SK-N-MC (cell line): ENCODE measurements at regions not wholly inside any gene's neighbourhood (a gene's known extent, or its start where the extent isn't known, plus 50 kb on each side); places are given as distances from the start of the nearest gene placed in this dataset.

Source experiments
- DNase-seq: peaks from one replicate; pipeline ENCODE4 v3.0.0-alpha.2; 2011; ENCODE audit warnings: low read depth, low spot score
- H3K27ac ChIP-seq: fragments of 200-600 bp; sonication (generic); 2 replicates; pipeline ENCODE4 v1.5.1; 2016; ENCODE audit warnings: mixed run types
- H3K36me3 ChIP-seq: fragments of 200-600 bp; sonication (generic); 2 replicates; pipeline ENCODE4 v1.6.1; 2017; ENCODE audit warnings: antibody characterized with exemption, low read length, mixed read lengths; ENCODE audit not compliant: insufficient read depth
- H3K4me3 ChIP-seq: fragments of 200-600 bp; sonication (generic); 2 replicates; pipeline ENCODE4 v1.5.1; 2016
- H3K9ac ChIP-seq: fragments of 200-600 bp; sonication (generic); 2 replicates; pipeline ENCODE4 v1.8.0; 2017; ENCODE audit warnings: mixed run types, mixed read lengths; ENCODE audit not compliant: insufficient read length
- H3K9me3 ChIP-seq: fragments of 200-600 bp; sonication (generic); 2 replicates; pipeline ENCODE4 v1.6.1; 2017; ENCODE audit warnings: low read depth, mild to moderate bottlenecking, antibody characterized with exemption, low read length, moderate library complexity, mixed read lengths
- EZH2 ChIP-seq: fragments of 200-600 bp; sonication (generic); IDR thresholded peaks from one replicate; pipeline ENCODE4 v1.6.1; 2017; ENCODE audit warnings: antibody characterized with exemption
- FOXP2 ChIP-seq: optimal IDR thresholded peaks from 2 replicates; pipeline ENCODE3; 2011; ENCODE audit warnings: mild to moderate bottlenecking, moderate library complexity; ENCODE audit not compliant: insufficient read depth; ENCODE audit errors: extremely low read length, control extremely low read depth
- POLR2AphosphoS5 ChIP-seq: IDR thresholded peaks from 2 replicates; pipeline ENCODE4 v1.6.1; 2012; ENCODE audit warnings: mild to moderate bottlenecking, low read depth, low read length, borderline replicate concordance

GRCh38 chr4:35164063-35164462, 1080.3 kb downstream of the ARAP2 start:
- Histone ChIP-seq H3K36me3 (no peaks in the 10 kb centered on the region), H3K9ac (no peak overlapping the region), H3K9me3 (no peaks in the 10 kb centered on the region), H3K27ac (no peak overlapping the region), H3K4me3 (no peak overlapping the region)
- no peak for DNase-seq
- TF ChIP-seq EZH2, result no peak
- no peak for TF ChIP-seq FOXP2
- TF ChIP-seq POLR2AphosphoS5, result no peak

DNA sequence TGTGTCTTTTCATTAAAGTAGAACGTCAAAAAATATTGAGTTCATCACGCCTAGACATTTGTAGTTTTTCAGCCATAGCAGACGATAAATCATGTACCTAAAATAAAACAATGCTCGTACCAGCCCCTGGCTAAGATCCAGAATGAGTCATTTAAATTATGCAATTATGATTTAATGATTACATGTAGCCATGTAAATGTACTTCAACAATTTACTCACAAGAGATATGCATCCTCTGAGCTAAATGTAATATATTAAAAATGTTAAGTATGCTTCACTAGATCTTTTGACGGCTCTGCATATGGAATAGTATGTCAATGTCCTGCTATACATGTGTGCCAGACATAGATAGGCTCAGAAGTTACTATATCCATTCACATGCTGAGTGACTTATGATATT, 1077.8 kb downstream of the ARAP2 start:
- DNase-seq, result no peak
- Histone ChIP-seq H3K27ac (no peak overlapping the region), H3K9ac (no peak overlapping the region), H3K9me3 (no peaks in the 10 kb centered on the region), H3K4me3 (no peak overlapping the region), H3K36me3 (no peaks in the 10 kb centered on the region)
- TF ChIP-seq FOXP2 (no peak), EZH2 (no peak), POLR2AphosphoS5 (no peak)

DNA sequence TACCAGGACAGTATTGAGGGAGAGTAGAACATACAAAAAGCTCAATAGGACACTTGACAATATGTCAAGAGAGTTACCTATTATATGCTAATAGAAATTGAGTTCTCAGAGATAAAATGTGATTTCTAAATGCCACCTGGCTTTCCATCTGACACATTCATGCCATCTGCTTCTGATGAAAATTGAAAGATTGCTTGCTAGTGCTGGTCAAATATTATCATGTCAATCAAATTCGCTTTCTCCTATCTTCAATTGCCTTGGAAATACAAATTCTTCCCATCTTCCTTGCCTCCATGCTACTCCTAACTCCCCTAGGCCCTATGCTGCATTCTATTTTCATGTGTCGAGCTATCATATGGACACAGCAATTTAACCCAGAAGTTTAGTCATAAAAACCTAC, 1076.9 kb downstream of the ARAP2 start:
- TF ChIP-seq POLR2AphosphoS5 (no peak), EZH2 (no peak), FOXP2 (no peak)
- Histone ChIP-seq H3K9ac (no peak overlapping the region), H3K9me3 (no peaks in the 10 kb centered on the region), H3K27ac (no peak overlapping the region), H3K36me3 (no peaks in the 10 kb centered on the region), H3K4me3 (no peak overlapping the region)
- no peak for DNase-seq

DNA sequence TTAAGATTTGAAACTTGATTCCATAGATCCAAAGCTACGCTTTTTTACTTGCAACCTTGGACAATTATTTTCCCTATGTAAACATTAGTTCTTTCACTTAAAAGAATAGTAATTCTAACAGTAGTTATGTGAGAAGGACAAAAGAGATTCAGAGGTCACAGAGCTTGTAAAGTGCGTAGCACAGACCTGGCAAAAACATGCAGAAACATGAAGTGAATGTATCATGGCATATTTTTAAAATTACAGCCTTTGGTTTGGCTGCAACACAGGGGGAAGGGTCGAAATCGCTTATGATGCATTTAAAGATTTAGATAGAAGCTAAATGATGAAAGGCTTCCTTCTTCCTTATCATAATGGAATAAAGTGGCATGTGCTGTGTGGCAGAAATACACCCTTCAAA, 1068.8 kb downstream of the ARAP2 start:
- Histone ChIP-seq H3K27ac (no peak overlapping the region), H3K9ac (no peak overlapping the region), H3K36me3 (no peaks in the 10 kb centered on the region), H3K4me3 (no peak overlapping the region), H3K9me3 (no peaks in the 10 kb centered on the region)
- no peak for DNase-seq
- TF ChIP-seq POLR2AphosphoS5 (no peak), EZH2 (no peak), FOXP2 (no peak)

GRCh38 chr4:35175894-35176293, 1068.4 kb downstream of the ARAP2 start:
- TF ChIP-seq POLR2AphosphoS5, result no peak
- TF ChIP-seq FOXP2, result no peak
- TF ChIP-seq EZH2, result no peak
- no peak overlapping the region for H3K9ac ChIP-seq
- H3K36me3 ChIP-seq, result no peaks in the 10 kb centered on the region
- no peaks in the 10 kb centered on the region for H3K9me3 ChIP-seq
- no peak overlapping the region for H3K4me3 ChIP-seq
- no peak for DNase-seq
- H3K27ac ChIP-seq, result no peak overlapping the region

DNA sequence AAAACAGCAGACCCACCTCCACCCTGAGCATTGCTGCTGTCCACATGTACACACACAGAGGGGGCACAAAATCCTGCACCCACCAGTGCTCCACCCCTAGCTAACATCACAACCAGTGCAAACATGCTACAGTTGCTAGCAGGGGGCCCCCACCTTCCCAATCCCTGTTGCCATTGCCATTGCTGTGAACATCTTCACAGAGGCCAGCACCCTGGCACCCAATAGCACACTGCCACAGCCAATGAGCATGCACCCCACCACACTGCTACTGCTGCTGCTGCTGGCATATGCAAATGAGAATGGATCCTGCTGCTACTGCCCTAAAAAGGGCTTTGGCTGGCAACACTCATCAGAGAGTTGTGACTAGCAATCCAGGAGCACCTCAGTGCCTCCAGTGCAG, 1061.9 kb downstream of the ARAP2 start:
- Histone ChIP-seq H3K9me3 (no peaks in the 10 kb centered on the region), H3K9ac (no peak overlapping the region), H3K27ac (no peak overlapping the region), H3K4me3 (no peak overlapping the region), H3K36me3 (no peaks in the 10 kb centered on the region)
- DNase-seq, result no peak
- no peak for TF ChIP-seq EZH2

DNA sequence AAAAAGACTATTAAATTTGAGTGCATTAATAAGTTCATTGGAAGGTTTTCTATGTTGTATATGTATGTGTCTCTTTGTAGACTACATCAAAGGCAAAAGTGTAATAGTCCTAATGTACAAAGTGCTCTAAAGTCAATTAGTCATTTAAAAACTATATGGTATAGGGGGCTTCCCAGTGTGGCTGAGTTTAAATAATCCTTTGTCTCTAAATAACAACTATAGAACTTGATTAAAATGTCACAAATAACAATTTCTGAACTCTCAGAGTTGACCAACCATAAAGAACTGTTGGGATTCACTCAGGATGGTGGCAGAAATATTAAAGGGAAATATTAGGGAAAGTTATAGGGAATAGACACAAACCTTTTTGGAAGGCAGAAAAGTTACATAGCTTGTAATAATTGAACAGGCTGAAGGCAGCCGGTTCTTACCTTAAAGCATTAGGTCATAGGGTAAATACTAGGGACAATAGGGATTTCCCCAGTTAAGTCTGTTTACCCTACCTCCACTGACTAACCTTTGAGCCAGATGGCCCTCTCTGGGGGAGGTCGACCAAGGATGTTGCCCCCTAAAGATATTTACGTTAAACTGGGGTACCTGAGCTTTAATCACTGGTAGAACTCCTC, 1054.2 kb downstream of the ARAP2 start:
- Histone ChIP-seq H3K9ac (no peak overlapping the region), H3K4me3 (no peak overlapping the region), H3K36me3 (no peaks in the 10 kb centered on the region), H3K27ac (no peak overlapping the region), H3K9me3 (no peaks in the 10 kb centered on the region)
- DNase-seq, result no peak
- no peak for TF ChIP-seq POLR2AphosphoS5
- no peak for TF ChIP-seq FOXP2
- TF ChIP-seq EZH2, result no peak

GRCh38 chr4:35201403-35201802, 1042.9 kb downstream of the ARAP2 start:
- no peaks in the 10 kb centered on the region for H3K36me3 ChIP-seq
- TF ChIP-seq FOXP2 (no peak), EZH2 (no peak), POLR2AphosphoS5 (no peak)

DNA sequence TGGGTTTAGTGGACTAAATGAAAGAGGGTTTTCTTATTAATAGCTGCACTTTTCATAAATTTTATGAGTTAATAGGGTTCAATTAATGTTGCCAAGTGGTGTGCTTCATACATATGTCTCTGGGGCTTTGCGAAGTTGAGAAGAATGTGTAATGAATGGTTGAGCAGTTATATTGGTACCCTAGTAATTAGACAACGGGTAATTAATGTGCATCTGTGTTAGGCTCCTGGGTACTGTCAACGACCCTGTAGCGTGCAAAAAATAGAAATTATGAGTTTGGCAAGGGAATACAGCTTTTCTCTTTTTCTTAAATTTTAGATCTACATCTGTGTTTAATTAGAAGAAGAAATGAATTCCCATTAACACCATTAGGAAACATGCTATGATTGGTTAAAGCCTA, 1027.7 kb downstream of the ARAP2 start:
- no peak for DNase-seq
- Histone ChIP-seq H3K27ac (no peak overlapping the region), H3K9me3 (no peaks in the 10 kb centered on the region), H3K4me3 (no peak overlapping the region), H3K36me3 (no peaks in the 10 kb centered on the region), H3K9ac (no peak overlapping the region)
- TF ChIP-seq EZH2 (no peak), FOXP2 (no peak), POLR2AphosphoS5 (no peak)

More at GRCh38 chr4:35201403-35201802, 1042.9 kb downstream of the ARAP2 start:
- Histone ChIP-seq H3K4me3 (no peak overlapping the region), H3K27ac (no peak overlapping the region), H3K9me3 (no peaks in the 10 kb centered on the region), H3K9ac (no peak overlapping the region)
- DNase-seq, result no peak

GRCh38 chr4:35217331-35217730, 1027.0 kb downstream of the ARAP2 start:
- DNase-seq, result no peak
- TF ChIP-seq FOXP2 (no peak), EZH2 (no peak), POLR2AphosphoS5 (no peak)
- H3K4me3 ChIP-seq, result no peak overlapping the region

More at GRCh38 chr4:35217331-35217730, 1027.0 kb downstream of the ARAP2 start:
- Histone ChIP-seq H3K9ac (no peak overlapping the region), H3K36me3 (no peaks in the 10 kb centered on the region), H3K9me3 (no peaks in the 10 kb centered on the region), H3K27ac (no peak overlapping the region)
